GM19463 (cell line): ENCODE measurements at regions not wholly inside any gene's neighbourhood (a gene's known extent, or its start where the extent isn't known, plus 50 kb on each side); places are given as distances from the start of the nearest gene placed in this dataset.

Experiments
- ATAC-seq: cut with Tn5 transposase; IDR thresholded peaks from one replicate; pipeline ENCODE4 v1.9.1; 2021; ENCODE audit warnings: mild to moderate bottlenecking, moderate library complexity; ENCODE audit not compliant: unreplicated experiment

DNA sequence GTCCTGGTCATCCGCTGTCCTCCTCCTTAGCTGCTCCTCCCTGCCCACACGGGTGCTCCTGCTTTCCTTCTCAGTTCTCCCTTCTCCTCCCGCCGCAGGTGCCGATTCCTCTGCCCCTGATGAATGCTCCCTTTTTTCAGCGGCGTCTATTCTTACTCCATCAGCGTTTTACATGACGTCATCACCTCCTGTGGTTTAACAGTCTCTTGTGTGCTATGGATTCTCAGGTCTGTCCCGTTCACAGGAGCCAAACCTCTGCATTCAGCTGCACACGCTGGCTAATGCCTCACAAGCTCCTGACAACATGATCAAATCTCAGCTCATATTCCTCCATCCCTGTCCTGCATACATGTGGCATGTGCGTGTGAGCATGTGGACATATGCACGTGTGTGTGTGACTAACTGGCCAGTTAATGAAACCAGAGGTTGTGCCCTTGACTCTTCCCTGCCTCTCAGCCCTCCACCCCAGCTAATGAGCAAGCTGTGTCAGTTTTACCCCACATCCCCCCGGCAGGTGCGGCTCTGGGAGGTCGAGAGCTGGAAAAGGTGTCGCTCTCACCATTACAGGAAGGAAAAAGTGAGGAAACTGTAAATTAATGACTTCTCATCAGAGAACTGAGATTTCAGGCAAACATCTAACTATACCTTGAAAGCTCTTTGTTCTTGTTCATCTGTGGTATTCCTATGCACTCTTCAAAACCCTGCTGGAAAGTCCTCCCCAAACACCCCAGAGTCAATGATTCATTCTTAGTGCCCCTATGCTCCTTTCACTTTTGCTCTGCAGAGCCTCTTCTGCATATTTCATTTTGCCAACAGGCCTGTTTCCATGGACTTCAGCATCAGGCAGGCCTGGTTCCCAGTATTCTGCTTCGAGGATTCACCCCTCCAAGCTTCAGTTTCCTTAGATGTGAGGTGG lies 163.1 kb downstream of the TTLL2 start:
- ATAC-seq = peak; percentile 78

DNA sequence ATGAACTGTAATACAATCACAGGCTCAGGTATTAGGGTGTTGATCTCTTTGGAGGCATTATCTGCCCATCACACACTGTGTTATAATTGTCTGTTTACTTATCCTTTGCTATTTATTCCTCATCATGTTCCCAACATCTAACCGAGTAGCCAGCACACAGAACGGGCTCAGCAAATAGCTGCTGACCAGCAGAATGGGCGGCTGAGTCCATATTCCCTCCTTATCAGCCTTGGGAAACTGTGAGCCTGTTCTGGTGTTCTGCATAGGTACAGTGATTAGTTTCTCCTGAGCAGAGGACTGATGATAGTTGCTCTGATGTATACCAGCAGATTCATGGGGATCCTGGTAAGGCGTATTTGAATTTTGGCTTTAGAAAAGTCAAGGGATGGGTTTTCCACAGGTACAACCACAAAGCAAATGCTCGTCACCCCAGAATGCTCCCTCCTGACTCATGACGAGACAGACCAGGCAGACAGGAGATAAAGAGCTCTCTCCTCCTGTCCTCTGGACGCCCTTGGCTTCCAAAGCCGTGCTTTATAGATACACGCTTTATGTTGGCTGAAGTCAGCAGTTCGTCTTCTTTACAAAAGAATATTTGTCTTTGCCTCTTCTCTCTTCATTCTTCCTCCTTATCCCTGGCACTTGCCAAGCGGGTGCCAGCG lies 166.7 kb downstream of the TTLL2 start:
- ATAC-seq = no peak

DNA sequence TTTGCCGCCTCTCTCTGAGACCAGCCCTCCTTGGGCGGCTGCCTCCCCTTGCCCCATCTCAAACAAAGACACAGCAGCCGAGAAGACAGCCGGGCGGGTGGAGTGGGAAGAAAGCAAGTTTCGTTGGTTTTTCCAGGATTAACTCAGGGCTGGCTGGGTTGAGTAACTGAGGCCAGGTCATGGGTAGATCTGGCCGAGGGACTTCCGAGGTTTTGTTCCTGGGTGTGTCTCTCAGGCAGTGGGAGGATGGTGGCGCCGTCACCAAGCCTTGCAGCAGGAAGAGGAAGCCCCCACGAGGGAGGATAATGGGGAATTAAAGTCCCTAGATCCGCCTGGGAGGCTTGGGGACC lies 167.2 kb downstream of the TTLL2 start:
- no peak for ATAC-seq

DNA sequence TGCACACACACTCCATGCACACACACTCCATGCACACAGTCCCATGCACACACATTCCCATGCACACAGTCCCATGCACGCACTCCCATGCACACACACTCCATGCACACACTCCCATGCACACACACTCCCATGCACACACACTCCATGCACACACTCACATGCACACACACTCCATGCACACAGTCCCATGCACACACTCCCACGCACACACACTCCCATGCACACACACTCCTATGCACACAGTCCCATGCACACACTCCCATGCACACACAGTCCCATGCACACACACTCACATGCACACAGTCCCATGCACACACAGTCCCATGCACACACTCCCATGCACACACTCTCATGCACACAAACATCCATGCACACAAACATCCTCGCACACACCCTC lies 168.4 kb downstream of the TTLL2 start:
- ATAC-seq = no peak

DNA sequence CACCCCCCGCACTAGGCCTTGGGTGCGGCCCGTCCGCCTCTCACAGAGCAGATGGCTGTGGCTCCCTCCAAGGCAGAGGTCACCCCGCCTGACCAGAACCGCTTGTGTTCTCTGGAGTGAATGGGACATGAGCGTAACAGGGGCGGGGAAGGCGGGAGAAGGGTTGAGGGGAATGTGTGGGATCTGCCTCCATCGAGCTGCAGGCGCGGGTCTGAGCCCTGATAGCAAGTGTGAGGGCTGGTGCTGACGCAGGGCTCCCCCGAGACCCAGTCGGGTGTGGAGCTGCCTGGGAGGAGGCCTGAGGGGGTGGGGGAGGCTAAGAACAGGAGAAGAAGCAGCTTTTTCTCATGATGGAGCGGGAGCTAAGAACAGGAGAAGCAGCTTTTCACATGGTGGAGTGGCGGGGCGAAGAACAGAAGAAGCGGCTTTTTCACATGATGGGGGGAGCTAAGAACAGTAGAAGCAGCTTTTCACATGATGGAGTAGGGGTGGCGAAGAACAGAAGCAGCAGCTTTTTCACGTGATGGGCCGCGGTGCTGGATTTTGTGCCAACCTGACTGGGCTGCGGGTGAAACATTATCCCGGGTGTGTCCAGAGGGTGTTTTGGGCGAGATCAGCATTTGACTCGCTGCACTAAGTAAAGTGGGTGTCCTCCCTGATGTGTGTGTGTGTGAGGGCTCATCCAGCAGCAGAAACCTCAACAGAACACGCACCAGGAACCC lies 169.3 kb downstream of the TTLL2 start:
- no peak for ATAC-seq

DNA sequence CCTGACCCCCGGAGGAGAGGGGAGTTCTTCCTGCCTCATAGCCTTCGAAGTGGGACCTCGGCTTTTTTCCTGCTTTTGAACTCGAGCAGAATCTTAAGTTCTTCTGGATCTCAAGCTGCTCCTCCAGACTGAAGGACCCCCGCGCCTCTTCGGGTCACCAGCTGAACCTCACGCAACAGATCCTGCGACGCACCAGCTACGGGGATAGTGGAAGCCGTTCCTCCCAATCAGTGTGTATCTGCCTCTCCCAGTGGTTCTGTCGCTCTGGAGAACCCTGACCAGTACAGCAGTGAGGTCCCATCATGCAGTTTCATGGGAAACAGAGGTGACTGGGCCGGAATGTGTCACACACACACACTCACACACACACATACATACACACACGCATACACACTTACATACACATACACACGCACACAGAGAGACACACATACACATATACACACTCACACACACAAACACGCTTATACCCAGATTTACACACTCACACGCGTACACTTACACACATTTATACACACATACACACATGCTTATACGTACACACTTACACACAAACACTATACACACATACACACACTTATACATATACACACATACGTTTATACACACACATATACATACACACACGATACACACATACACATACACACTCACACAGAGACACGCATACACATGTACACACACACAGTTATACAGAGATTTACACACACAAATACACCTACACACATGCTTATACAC lies 170.0 kb downstream of the TTLL2 start:
- ATAC-seq = no peak

- ATAC-seq = no peak
Measured at GRCh38 chr6:167495506-167496401, 170.9 kb downstream of the TTLL2 start.

DNA sequence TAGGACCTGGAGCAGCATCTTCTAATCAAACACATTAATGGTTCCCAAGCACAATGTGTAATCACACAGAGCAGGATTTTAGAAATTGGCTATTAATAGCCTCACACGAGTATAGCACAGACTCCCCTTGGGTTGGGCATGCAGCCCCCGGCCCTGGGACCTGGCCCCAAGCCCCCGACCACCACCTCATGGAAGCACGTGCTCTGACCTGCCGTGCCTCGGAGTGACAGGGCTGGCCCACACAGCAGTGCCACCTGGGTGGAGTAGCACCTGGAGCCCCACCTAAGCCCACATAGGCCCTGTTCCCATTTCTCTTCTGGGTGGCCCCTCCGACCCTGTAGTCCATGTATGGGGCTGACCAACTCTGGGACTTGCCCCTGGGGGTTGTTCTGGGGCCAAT lies 171.8 kb downstream of the TTLL2 start:
- no peak for ATAC-seq

GRCh38 chr6:167497428-167498056 lies 172.7 kb downstream of the TTLL2 start:
- no peak for ATAC-seq

GRCh38 chr6:167499161-167499660 lies 174.3 kb downstream of the TTLL2 start:
- no peak for ATAC-seq

DNA sequence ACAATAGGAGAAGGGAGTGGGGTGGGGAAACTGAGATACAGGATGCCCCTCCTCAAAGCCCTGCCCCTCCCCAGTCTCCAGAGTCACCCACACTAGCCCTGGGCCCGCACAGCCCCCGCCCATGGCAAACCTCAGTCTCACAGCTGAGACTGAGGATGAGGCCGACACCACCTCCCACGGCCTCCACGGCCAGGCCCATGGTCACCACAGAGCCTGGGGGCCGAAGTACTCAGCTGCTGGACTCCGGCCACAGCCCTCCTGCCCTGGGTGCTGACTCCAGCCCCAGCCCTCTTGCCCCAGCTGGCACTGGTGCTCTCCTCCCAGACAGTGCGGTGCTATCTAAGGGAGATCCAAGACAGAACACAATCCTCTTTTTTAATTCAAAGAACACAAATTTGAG lies 176.1 kb downstream of the TTLL2 start:
- no peak for ATAC-seq

GRCh38 chr6:167501831-167502385 lies 177.0 kb downstream of the TTLL2 start:
- ATAC-seq = no peak

GRCh38 chr6:167502471-167502870 lies 177.6 kb downstream of the TTLL2 start:
- ATAC-seq = no peak

DNA sequence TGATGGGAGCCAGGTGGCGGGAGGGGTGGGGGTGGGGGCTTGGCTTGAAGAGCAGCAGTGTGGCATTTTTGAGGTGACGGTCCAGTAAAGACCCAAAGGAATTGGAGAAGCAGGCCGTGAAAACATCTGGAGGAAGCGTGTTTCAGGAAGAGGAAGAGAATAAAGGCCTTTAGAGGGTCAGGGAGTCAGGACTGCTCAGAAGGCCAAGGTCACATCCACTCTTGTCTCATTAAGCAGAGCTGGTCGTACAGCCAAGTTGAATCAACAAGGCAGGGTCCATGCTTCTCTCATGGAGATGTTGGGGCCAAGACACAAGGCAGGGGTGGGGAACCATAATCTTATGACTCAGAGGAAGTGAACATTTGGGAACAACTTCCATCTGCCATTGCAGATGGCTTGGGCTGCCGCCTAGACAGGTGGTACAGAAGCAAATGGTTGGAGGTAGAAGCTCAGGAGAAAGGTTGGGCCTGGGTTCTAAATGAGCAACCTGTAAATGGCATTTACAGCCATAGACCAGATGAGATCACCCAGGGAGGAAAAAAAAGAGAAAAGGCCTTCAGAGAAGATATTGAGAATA lies 179.6 kb downstream of the TTLL2 start:
- ATAC-seq = no peak

GRCh38 chr6:167505199-167505598 lies 180.3 kb downstream of the TTLL2 start:
- ATAC-seq = no peak

DNA sequence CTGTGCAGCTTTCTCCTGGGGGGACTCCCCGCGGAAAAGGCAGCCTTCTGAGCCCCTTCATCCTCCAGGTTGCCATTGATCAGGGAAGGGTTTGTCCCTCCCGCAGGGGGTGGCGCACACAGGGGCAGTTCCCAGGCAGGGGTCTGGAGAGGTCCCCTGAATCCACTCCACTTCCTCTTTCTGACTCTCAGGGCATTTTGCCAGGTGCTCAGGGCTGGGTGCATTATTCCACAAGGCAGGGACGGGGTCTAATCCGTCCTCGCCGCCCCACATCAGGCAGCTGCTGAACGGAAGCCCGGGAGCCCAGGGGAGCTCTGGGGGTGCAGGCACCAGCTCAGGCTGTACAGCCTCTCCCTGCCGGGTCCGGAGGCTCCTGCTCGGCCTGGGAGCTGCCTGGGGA lies 180.9 kb downstream of the TTLL2 start:
- ATAC-seq = no peak

GRCh38 chr6:167506443-167507301 lies 181.8 kb downstream of the TTLL2 start:
- ATAC-seq = no peak
